Gastroesophageal sphincter (tissue), 3 donors: ENCODE measurements at regions not wholly inside any gene's neighbourhood (a gene's known extent, or its start where the extent isn't known, plus 50 kb on each side); places are given as distances from the start of the nearest gene placed in this dataset.
"Not testable (repeated sequence)": the region's sequence is repeated elsewhere in the genome, so short reads cannot be mapped to it uniquely, and the experiment has no call there.

Experiments used
- CTCF ChIP-seq, 4 experiments: fragments of 200-600 bp in 2 of 4; fragments of 450-650 bp in 2 of 4; sonication (generic) in 1 of 4; IDR thresholded peaks; one replicate each; pipeline ENCODE4 v1.5.1; 2017 to 2019; ENCODE audit warnings: antibody characterized with exemption in 4 of 4, mild to moderate bottlenecking in 2 of 4, moderate library complexity in 2 of 4
- POLR2A ChIP-seq, 2 donors: fragments of 450-650 bp; IDR thresholded peaks; one replicate each; pipeline ENCODE4 v1.6.1; 2017; ENCODE audit warnings: antibody characterized with exemption in 2 of 2, mild to moderate bottlenecking in 2 of 2, moderate library complexity in 1 of 2

GRCh38 chr12:131322460-131322859 is 368.8 kb downstream of the ADGRD1 start:
- TF ChIP-seq POLR2A, CTCF (IDR thresholded peaks at IDR 0.05): not testable (repeated sequence)
